MCF 10A (cell line): ENCODE measurements at regions not wholly inside any gene's neighbourhood (a gene's known extent, or its start where the extent isn't known, plus 50 kb on each side); places are given as distances from the start of the nearest gene placed in this dataset.
"Not testable (repeated sequence)": the region's sequence is repeated elsewhere in the genome, so short reads cannot be mapped to it uniquely, and the experiment has no call there.

ENCODE experiments used
- BruUV-seq: library from RNA; stranded (reverse); fragments of 400-500 nt; replicated peaks from 2 replicates; lab custom pipeline; 2021; lab: Mats Ljungman, UMichigan
- CTCF ChIA-PET: fragments of 300-600 bp; sonication (Branson Sonifier 250); formaldehyde crosslinking; extraction: SDS; loops from one replicate; lab custom pipeline; 2021; ENCODE audit warnings: antibody characterized with exemption, inconsistent platforms; lab: Yijun Ruan, JAX
- POLR2A ChIA-PET: fragments of 300-600, 350-650 bp; sonication (Branson Sonifier 250); formaldehyde crosslinking; extraction: SDS; loops from one replicate; lab custom pipeline; 2020; ENCODE audit warnings: antibody characterized with exemption, inconsistent platforms; lab: Yijun Ruan, JAX
- DNase-seq: peaks from one replicate; pipeline ENCODE4 v3.0.0-alpha.2; 2018; ENCODE audit not compliant: unreplicated experiment
- H3K27ac Mint-ChIP-seq: one replicate; pipeline ENCODE4 v1.8.0; 2022; ENCODE audit warnings: mild to moderate bottlenecking, low read depth, mixed read lengths; ENCODE audit not compliant: unreplicated experiment
- H3K27me3 Mint-ChIP-seq: one replicate; pipeline ENCODE4 v1.8.0; 2022; ENCODE audit warnings: mixed read lengths; ENCODE audit not compliant: insufficient read depth, unreplicated experiment
- H3K36me3 Mint-ChIP-seq: one replicate; pipeline ENCODE4 v1.8.0; 2022; ENCODE audit warnings: mild to moderate bottlenecking, moderate library complexity, mixed read lengths; ENCODE audit not compliant: insufficient read depth, unreplicated experiment
- H3K4me1 Mint-ChIP-seq: one replicate; pipeline ENCODE4 v1.8.0; 2022; ENCODE audit warnings: mixed read lengths; ENCODE audit not compliant: insufficient read depth, unreplicated experiment
- H3K4me3 Mint-ChIP-seq: one replicate; pipeline ENCODE4 v1.8.0; 2022; ENCODE audit warnings: mild to moderate bottlenecking, moderate library complexity, mixed read lengths; ENCODE audit not compliant: unreplicated experiment
- H3K9me3 Mint-ChIP-seq: one replicate; pipeline ENCODE4 v1.8.0; 2022; ENCODE audit warnings: mixed read lengths; ENCODE audit not compliant: unreplicated experiment
- CTCF ChIP-seq: fragments of 200-600 bp; IDR thresholded peaks from one replicate; pipeline ENCODE4 v1.8.0; 2022; ENCODE audit warnings: antibody characterized with exemption, mild to moderate bottlenecking; ENCODE audit not compliant: unreplicated experiment
- intact Hi-C: fragments of 100-400 bp; cut with micrococcal nuclease; formaldehyde crosslinking; loops from 2 replicates; pipeline ENCODE4 v1.14.1; 2022

DNA sequence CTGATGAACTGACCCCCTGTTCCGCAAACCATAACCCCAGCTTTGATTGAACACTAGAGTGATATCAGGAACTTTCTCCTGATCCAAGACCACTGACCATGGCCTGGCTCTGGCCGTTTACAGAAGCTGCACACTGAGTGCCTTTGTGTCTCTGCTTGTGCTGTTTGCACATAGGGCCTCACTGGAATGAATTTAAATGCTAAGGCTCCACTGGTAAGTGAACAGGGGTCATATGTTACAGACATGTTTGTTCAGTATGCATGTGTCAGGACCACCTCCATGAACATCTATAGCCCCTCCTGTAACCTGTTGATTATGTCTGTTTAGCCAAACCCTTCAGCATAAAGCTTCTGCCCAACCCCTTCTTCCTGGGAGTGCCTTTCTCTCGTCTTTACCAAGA lies 1239.8 kb downstream of the TMEM121 start:
- H3K27me3 Mint-ChIP-seq: peaks cover 59% of the 10 kb centered on the region
- POLR2A ChIA-PET: no interaction called here
- H3K9me3 Mint-ChIP-seq: no peaks in the 10 kb centered on the region

DNA sequence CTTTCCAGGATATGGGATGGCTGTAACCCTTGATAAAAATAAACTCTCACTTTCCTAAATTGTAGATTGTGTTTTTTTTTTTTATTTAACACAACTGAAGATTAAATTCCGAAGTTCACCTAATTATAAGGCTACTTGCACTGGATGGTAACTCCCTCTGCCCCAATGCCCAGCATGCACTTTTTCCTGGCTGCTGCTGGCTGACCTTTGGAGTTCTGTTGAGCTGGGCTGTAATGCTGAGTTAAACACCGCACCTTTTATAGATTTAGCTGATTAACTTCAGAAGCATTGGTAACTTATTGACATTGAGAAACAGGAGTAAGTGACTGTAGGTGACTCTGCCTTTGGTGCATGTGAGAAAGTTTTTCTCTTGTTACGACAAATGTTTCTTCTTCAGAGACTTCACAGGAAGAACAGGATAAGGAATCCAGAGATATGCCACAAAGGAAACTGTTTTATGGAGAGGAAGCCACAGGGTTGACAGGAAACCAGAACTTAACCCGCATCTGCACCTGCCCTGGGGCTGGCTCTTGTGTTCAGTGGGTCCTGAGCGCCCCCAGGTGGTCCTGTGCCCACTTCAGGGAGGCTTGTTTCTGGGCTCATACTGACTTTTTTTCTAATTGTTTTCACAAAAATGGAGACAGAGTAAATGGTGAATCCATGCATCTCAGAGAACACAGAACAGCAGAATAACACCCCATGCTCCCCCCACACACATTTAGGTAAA lies 1240.3 kb downstream of the TMEM121 start:
- DNase-seq, H3K4me3 Mint-ChIP-seq, POLR2A ChIA-PET, intact Hi-C loops, H3K36me3 Mint-ChIP-seq, H3K4me1 Mint-ChIP-seq, H3K9me3 Mint-ChIP-seq, H3K27ac Mint-ChIP-seq, BruUV-seq: not testable (repeated sequence)
- CTCF ChIA-PET: interaction anchor here (0.6 to 2.3 kb wide), 4 partner anchors 49 to 106 kb away, joined by 3 to 7 read pairs (median 4); no protein-coding TSS in a partner anchor
- peaks cover 58% of the 10 kb centered on the region for H3K27me3 Mint-ChIP-seq

More for the DNA sequence above, 1239.8 kb downstream of the TMEM121 start:
- CTCF ChIA-PET: interaction anchor here (0.6 to 2.3 kb wide), 6 partner anchors 8 to 107 kb away, joined by 3 to 7 read pairs (median 4); no protein-coding TSS in a partner anchor
- intact Hi-C loops: no loop called here
- H3K27ac Mint-ChIP-seq: no peak overlapping the region
- no peaks in the 10 kb centered on the region for H3K36me3 Mint-ChIP-seq
- DNase-seq: no peak
- no TSS peak for BruUV-seq
- TF ChIP-seq CTCF: no peak
- H3K4me1 Mint-ChIP-seq: no peaks in the 10 kb centered on the region
- H3K4me3 Mint-ChIP-seq: no peak overlapping the region

- POLR2A ChIA-PET, H3K36me3 Mint-ChIP-seq, DNase-seq, BruUV-seq, H3K4me3 Mint-ChIP-seq, H3K4me1 Mint-ChIP-seq, CTCF ChIA-PET, intact Hi-C loops, H3K9me3 Mint-ChIP-seq, H3K27ac Mint-ChIP-seq: not testable (repeated sequence)
- H3K27me3 Mint-ChIP-seq: peaks cover 66% of the 10 kb centered on the region
Measured at GRCh38 chr14:106768230-106768629, 1241.8 kb downstream of the TMEM121 start.

DNA sequence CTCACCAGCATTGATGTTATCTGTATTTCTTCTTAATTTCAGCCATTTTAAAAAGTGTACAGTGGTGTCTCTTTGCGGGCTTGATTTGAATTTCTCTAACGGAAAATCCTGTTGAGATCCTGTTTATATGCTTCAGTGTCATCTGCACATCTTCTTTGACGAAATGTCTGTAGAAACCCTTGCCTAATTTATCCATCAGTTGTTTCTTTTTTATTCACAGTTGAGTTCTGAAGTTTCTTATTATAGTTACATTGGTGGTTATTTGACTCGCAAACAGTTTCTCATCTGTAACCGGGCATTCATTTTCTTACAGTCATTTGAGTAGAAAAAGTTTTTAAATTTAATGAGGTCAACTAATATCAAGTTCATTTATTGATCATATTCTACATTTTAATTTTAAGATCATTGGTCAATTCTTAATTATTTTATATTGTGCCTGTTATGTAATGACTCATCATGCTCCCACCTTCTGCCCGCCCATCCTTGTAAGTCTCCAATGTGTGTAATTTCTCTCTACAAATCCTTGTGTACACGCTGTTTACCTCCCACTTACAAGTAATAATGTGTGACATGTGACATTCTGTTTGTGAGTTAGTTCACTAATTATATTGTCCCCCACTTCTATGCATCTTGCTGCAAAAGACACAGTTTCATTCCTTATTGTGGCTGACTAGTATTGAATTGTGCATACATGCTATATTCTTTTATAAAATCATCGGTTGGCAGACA lies 1242.8 kb downstream of the TMEM121 start:
- H3K9me3 Mint-ChIP-seq, BruUV-seq, DNase-seq, intact Hi-C loops, H3K36me3 Mint-ChIP-seq, H3K4me3 Mint-ChIP-seq, CTCF ChIA-PET, H3K4me1 Mint-ChIP-seq, H3K27ac Mint-ChIP-seq, POLR2A ChIA-PET: not testable (repeated sequence)
- peaks cover 70% of the 10 kb centered on the region for H3K27me3 Mint-ChIP-seq

- POLR2A ChIA-PET, H3K4me1 Mint-ChIP-seq, H3K4me3 Mint-ChIP-seq, DNase-seq, BruUV-seq, H3K36me3 Mint-ChIP-seq, CTCF ChIA-PET, H3K9me3 Mint-ChIP-seq, intact Hi-C loops, H3K27ac Mint-ChIP-seq: not testable (repeated sequence)
- peaks cover 80% of the 10 kb centered on the region for H3K27me3 Mint-ChIP-seq
Measured at GRCh38 chr14:106770158-106770672, 1243.8 kb downstream of the TMEM121 start.
